SK-N-SH (cell line): ENCODE measurements at regions not wholly inside any gene's neighbourhood (a gene's known extent, or its start where the extent isn't known, plus 50 kb on each side); places are given as distances from the start of the nearest gene placed in this dataset.

Experiments used
- CTCF ChIA-PET: fragments of 300-600, 350-600 bp; formaldehyde crosslinking; extraction: SDS; loops from one replicate; lab custom pipeline; 2021; lab: Yijun Ruan, JAX
- POLR2A ChIA-PET: fragments of 350-600 bp; sonication (Branson Sonifier 250); formaldehyde crosslinking; extraction: SDS; loops from one replicate; lab custom pipeline; 2020; ENCODE audit warnings: antibody characterized with exemption, inconsistent platforms; lab: Yijun Ruan, JAX
- DNase-seq: peaks from one replicate; pipeline ENCODE4 v3.0.0; 2012
- H2AFZ ChIP-seq: fragments of 200-600 bp; sonication (generic); 2 replicates; pipeline ENCODE4 v1.8.1; 2016; ENCODE audit warnings: antibody characterized with exemption, mild to moderate bottlenecking, low read depth
- H3F3A ChIP-seq: fragments of 200-600 bp; sonication (generic); replicated peaks from 2 replicates; pipeline ENCODE3; 2016; ENCODE audit warnings: antibody characterized with exemption, mild to moderate bottlenecking; ENCODE audit not compliant: insufficient read depth
- H3K27ac ChIP-seq, 2 experiments: fragments of 200-500 bp in 1 of 2; fragments of 200-600 bp in 1 of 2; sonication (Bioruptor generic) in 1 of 2; sonication (generic), shearing (Covaris generic) in 1 of 2; 2 replicates each; pipeline versions ENCODE4 v1.5.1 to v1.6.1; 2014 to 2016; ENCODE audit warnings: low read depth in 2 of 2, inconsistent platforms in 1 of 2, low read length in 1 of 2, mild to moderate bottlenecking in 1 of 2, mixed read lengths in 1 of 2
- H3K27me3 ChIP-seq: fragments of 200-600 bp; sonication (generic), shearing (Covaris generic); 2 replicates; pipeline ENCODE4 v1.6.1; 2016; ENCODE audit warnings: mixed run types; ENCODE audit not compliant: insufficient read depth
- H3K36me3 ChIP-seq, 2 experiments: fragments of 200-500 bp in 1 of 2; fragments of 200-600 bp in 1 of 2; sonication (Bioruptor generic) in 1 of 2; sonication (generic) in 1 of 2; replicated peaks in 1 of 2; 2 replicates each; pipeline versions ENCODE3 to v1.5.1; 2014 to 2016; ENCODE audit warnings: low read length in 1 of 2, mild to moderate bottlenecking in 1 of 2; ENCODE audit not compliant: insufficient read depth in 2 of 2, control insufficient read depth in 1 of 2
- H3K4me1 ChIP-seq, 2 experiments: fragments of 200-500 bp in 1 of 2; fragments of 200-600 bp in 1 of 2; sonication (Bioruptor generic) in 1 of 2; sonication (generic), shearing (Covaris generic) in 1 of 2; 2 replicates each; pipeline versions ENCODE4 v1.5.1 to v1.6.1; 2014 to 2016; ENCODE audit warnings: low read depth in 1 of 2, low read length in 1 of 2, mixed run types in 1 of 2; ENCODE audit not compliant: insufficient read depth in 2 of 2, control insufficient read depth in 1 of 2
- H3K4me2 ChIP-seq: fragments of 200-600 bp; sonication (generic), shearing (Covaris generic); 2 replicates; pipeline ENCODE4 v1.6.1; 2017; ENCODE audit warnings: mixed run types
- H3K4me3 ChIP-seq, 2 experiments: fragments of 200-500 bp in 1 of 2; fragments of 200-600 bp in 1 of 2; sonication (Bioruptor generic) in 1 of 2; sonication (generic), shearing (Covaris generic) in 1 of 2; 2 replicates each; pipeline versions ENCODE4 v1.5.1 to v1.8.1; 2014 to 2016; ENCODE audit warnings: low read depth in 2 of 2, inconsistent platforms in 1 of 2, low read length in 1 of 2, mild to moderate bottlenecking in 1 of 2, mixed read lengths in 1 of 2, moderate library complexity in 1 of 2
- H3K79me2 ChIP-seq: fragments of 200-600 bp; sonication (generic); 2 replicates; pipeline ENCODE4 v1.8.1; 2017; ENCODE audit warnings: mild to moderate bottlenecking; ENCODE audit not compliant: insufficient read depth
- H3K9ac ChIP-seq: fragments of 200-600 bp; sonication (generic); 2 replicates; pipeline ENCODE4 v1.6.1; 2017; ENCODE audit warnings: mixed run types
- H3K9me2 ChIP-seq: fragments of 200-600 bp; sonication (generic); 2 replicates; pipeline ENCODE4 v1.6.1; 2017; ENCODE audit warnings: mixed run types
- H3K9me3 ChIP-seq: fragments of 200-600 bp; sonication (generic); 2 replicates; pipeline ENCODE4 v1.6.1; 2017; ENCODE audit warnings: mixed run types, mild to moderate bottlenecking, moderate library complexity
- H4K20me1 ChIP-seq: fragments of 200-600 bp; sonication (generic); 2 replicates; pipeline ENCODE4 v1.6.1; 2017; ENCODE audit warnings: mild to moderate bottlenecking, mixed run types; ENCODE audit not compliant: insufficient read depth
- CHD2 ChIP-seq: fragments of 150-350 bp; IDR thresholded peaks from 2 replicates; pipeline ENCODE4 v1.6.1; 2018; ENCODE audit warnings: low read length; ENCODE audit not compliant: partially characterized antibody
- EP300 ChIP-seq, 2 experiments: IDR thresholded peaks; 2 replicates each; pipeline versions ENCODE4 v1.4.0 to v1.6.1; 2012; ENCODE audit warnings: borderline replicate concordance in 1 of 2, low read depth in 1 of 2, low read length in 1 of 2
- GABPA ChIP-seq: IDR thresholded peaks from 2 replicates; pipeline ENCODE4 v1.4.0; 2012; ENCODE audit warnings: low read depth, mild to moderate bottlenecking
- GATA2 ChIP-seq: sonication (generic); formaldehyde crosslinking; IDR thresholded peaks from 2 replicates; pipeline ENCODE4 v1.5.0; 2020; ENCODE audit warnings: mild to moderate bottlenecking, missing genetic modification reagents
- IRF3 ChIP-seq: fragments of 150-350 bp; IDR thresholded peaks from 2 replicates; pipeline ENCODE4 v1.6.1; 2016; ENCODE audit warnings: mild to moderate bottlenecking, low read depth, low read length
- JUND ChIP-seq: IDR thresholded peaks from 2 replicates; pipeline ENCODE4 v1.4.0; 2012
- MXI1 ChIP-seq: IDR thresholded peaks from 2 replicates; pipeline ENCODE4 v1.6.1; 2012; ENCODE audit warnings: mild to moderate bottlenecking, low read depth, low read length, improper control_type of control experiment
- NRF1 ChIP-seq: IDR thresholded peaks from 2 replicates; pipeline ENCODE4 v1.6.1; 2012; ENCODE audit warnings: low read depth, mild to moderate bottlenecking, low read length
- PBX3 ChIP-seq: IDR thresholded peaks from 2 replicates; pipeline ENCODE4; 2012
- RAD21 ChIP-seq: IDR thresholded peaks from 2 replicates; pipeline ENCODE4 v1.6.1; 2012; ENCODE audit warnings: mild to moderate bottlenecking, low read length
- RCOR1 ChIP-seq: fragments of 150-350 bp; IDR thresholded peaks from 2 replicates; pipeline ENCODE4 v1.6.1; 2017; ENCODE audit warnings: antibody characterized with exemption, low read length
- REST ChIP-seq: IDR thresholded peaks from 2 replicates; pipeline ENCODE4 v1.6.1; 2012; ENCODE audit warnings: mild to moderate bottlenecking, low read depth, low read length, moderate library complexity
- SIN3A ChIP-seq: IDR thresholded peaks from 2 replicates; pipeline ENCODE4 v1.6.1; 2012; ENCODE audit warnings: low read depth, mild to moderate bottlenecking, low read length, moderate library complexity, borderline replicate concordance
- SMC3 ChIP-seq: IDR thresholded peaks from 2 replicates; pipeline ENCODE4 v1.6.1; 2012; ENCODE audit warnings: low read depth, low read length, improper control_type of control experiment
- TCF12 ChIP-seq: IDR thresholded peaks from 2 replicates; pipeline ENCODE4 v1.4.0; 2012
- TEAD4 ChIP-seq: IDR thresholded peaks from 2 replicates; pipeline ENCODE4 v1.4.0; 2012; ENCODE audit warnings: mild to moderate bottlenecking, borderline replicate concordance; ENCODE audit not compliant: insufficient read depth
- USF2 ChIP-seq: fragments of 150-350 bp; IDR thresholded peaks from 2 replicates; pipeline ENCODE4 v1.6.1; 2017; ENCODE audit warnings: antibody characterized with exemption, low read length, low read depth, borderline replicate concordance
- WGBS: methylation state at CpG from one replicate; pipeline ENCODE4 v1.1.6; 2017; ENCODE audit warnings: low lambda C conversion rate; 5-methylcytosine and 5-hydroxymethylcytosine counted together

- Histone ChIP-seq H3K27me3 (no peaks in the 10 kb centered on the region), H4K20me1 (no peaks in the 10 kb centered on the region), H2AFZ (no peak overlapping the region), H3K9ac (no peak overlapping the region), H3K9me2 (no peaks in the 10 kb centered on the region), H3K9me3 (peaks cover 5% of the 10 kb centered on the region; the same call in 1 of the 2 replicates), H3K36me3 (no peaks in the 10 kb centered on the region), H3K4me2 (no peak overlapping the region), H3F3A (no peaks in the 10 kb centered on the region), H3K27ac (no peak overlapping the region), H3K4me3 (no peak overlapping the region), H3K4me1 (no peaks in the 10 kb centered on the region), H3K79me2 (no peaks in the 10 kb centered on the region)
- ChIA-PET CTCF (interaction anchor here (0.5 kb wide), 1 partner anchor 1761 kb away, joined by 3 read pairs; no protein-coding TSS in a partner anchor), POLR2A (no interaction called here)
- TF ChIP-seq TCF12, result no peak
- WGBS, result 12% methylated on average over 4 of the region's 4 CpGs
- no peak for DNase-seq
Observed at GRCh38 chr17:73910206-73910605, 266.0 kb upstream of the SDK2 start.

GRCh38 chr17:73910821-73911515, 266.7 kb upstream of the SDK2 start:
- Histone ChIP-seq H3K36me3 (no peaks in the 10 kb centered on the region), H3K4me2 (no peak overlapping the region), H3K9me2 (no peaks in the 10 kb centered on the region), H3K27me3 (no peaks in the 10 kb centered on the region), H3K9ac (no peak overlapping the region), H4K20me1 (no peaks in the 10 kb centered on the region), H3K27ac (no peak overlapping the region), H3K79me2 (no peaks in the 10 kb centered on the region), H3K4me3 (no peak overlapping the region), H3K4me1 (no peaks in the 10 kb centered on the region), H3F3A (no peaks in the 10 kb centered on the region), H3K9me3 (peaks cover 5% of the 10 kb centered on the region; the same call in 1 of the 2 replicates), H2AFZ (no peak overlapping the region)
- ChIA-PET CTCF (interaction anchor here (0.5 kb wide), 1 partner anchor 1762 kb away, joined by 3 read pairs; no protein-coding TSS in a partner anchor), POLR2A (no interaction called here)
- whole genome bisulfite sequencing, result 17% methylated on average over 5 of the region's 5 CpGs
- no peak for TF ChIP-seq CHD2
- TF ChIP-seq MXI1, result no peak
- no peak for TF ChIP-seq SIN3A
- no peak for TF ChIP-seq RAD21
- TF ChIP-seq TCF12, result no peak
- TF ChIP-seq NRF1, result no peak
- TF ChIP-seq EP300 (IDR thresholded peaks at IDR 0.05; ENCODE audit: borderline replicate concordance in 1 of 2, low read depth in 1 of 2, low read length in 1 of 2), result no peak
- TF ChIP-seq REST, result no peak
- TF ChIP-seq GABPA, result no peak
- TF ChIP-seq IRF3, result no peak
- no peak for TF ChIP-seq JUND
- TF ChIP-seq PBX3, result no peak
- no peak for TF ChIP-seq RCOR1
- no peak for TF ChIP-seq GATA2 (CRISPR knock-in tag)
- TF ChIP-seq SMC3, result no peak
- no peak for TF ChIP-seq TEAD4
- no peak for TF ChIP-seq USF2
- DNase-seq, result no peak
